GM21529 (cell line): ENCODE measurements at regions not wholly inside any gene's neighbourhood (a gene's known extent, or its start where the extent isn't known, plus 50 kb on each side); places are given as distances from the start of the nearest gene placed in this dataset.
"Not testable (repeated sequence)": the region's sequence is repeated elsewhere in the genome, so short reads cannot be mapped to it uniquely, and the experiment has no call there.

Experiments
- ATAC-seq: cut with Tn5 transposase; IDR thresholded peaks from one replicate; pipeline ENCODE4 v1.9.1; 2021; ENCODE audit not compliant: unreplicated experiment

GRCh38 chr13:30520571-30520970 lies 54.8 kb upstream of the HMGB1 start:
- ATAC-seq, result no peak

DNA sequence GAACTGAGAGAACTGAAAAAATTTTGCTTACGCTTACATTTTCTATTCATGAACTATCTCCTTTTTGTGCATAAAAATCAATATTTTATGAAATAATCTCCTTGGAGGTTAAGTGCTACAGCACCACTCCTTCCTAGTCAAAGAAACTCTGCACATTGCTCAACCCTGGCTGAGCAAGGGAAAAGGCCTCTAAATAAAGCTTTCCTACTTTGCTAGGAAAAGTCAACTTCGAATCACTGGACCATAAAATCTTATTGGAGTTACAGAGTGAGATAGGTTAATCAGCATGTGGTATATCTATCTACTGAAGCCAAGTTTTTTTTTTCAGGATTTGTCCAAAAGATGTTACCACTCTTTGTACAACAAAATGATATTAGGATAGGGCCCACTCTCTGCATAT lies 57.5 kb upstream of the HMGB1 start:
- no peak for ATAC-seq

DNA sequence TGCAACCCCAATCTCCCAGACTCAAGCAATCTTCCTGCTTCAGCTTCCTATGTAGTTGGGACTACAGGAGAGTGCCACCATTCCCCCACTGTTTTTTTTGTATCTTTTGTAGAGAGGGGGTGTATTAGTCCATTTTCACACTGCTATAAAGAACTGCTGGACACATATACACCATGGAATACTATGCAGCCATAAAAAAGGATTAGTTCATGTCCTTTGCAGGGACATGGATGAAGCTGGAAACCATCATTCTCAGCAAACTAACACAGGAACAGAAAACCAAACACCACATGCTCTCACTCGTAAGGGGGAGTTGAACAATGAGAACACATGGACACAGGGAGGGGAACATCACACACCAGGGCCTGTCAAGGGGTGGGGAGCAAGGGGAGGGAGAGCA lies 58.1 kb upstream of the HMGB1 start:
- not testable (repeated sequence) for ATAC-seq

DNA sequence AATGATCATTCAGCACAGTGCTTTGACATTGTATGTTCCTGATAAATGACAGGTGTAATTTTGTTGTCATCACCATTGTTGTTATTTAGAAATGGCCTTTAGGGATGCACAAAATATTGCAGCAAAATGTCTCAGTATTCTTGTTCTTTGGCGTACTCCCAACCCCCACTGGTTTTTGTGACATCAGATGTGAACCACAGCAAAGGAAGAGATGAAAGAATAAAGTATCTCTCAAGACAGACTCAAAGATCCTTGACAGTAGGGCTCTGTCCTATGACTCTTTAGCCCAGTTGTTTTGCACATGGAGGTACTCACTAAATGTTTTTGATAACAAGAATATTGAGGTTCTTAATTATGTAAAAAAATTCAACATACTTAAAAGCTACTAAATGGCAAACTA lies 59.5 kb upstream of the HMGB1 start:
- ATAC-seq, result not testable (repeated sequence)

DNA sequence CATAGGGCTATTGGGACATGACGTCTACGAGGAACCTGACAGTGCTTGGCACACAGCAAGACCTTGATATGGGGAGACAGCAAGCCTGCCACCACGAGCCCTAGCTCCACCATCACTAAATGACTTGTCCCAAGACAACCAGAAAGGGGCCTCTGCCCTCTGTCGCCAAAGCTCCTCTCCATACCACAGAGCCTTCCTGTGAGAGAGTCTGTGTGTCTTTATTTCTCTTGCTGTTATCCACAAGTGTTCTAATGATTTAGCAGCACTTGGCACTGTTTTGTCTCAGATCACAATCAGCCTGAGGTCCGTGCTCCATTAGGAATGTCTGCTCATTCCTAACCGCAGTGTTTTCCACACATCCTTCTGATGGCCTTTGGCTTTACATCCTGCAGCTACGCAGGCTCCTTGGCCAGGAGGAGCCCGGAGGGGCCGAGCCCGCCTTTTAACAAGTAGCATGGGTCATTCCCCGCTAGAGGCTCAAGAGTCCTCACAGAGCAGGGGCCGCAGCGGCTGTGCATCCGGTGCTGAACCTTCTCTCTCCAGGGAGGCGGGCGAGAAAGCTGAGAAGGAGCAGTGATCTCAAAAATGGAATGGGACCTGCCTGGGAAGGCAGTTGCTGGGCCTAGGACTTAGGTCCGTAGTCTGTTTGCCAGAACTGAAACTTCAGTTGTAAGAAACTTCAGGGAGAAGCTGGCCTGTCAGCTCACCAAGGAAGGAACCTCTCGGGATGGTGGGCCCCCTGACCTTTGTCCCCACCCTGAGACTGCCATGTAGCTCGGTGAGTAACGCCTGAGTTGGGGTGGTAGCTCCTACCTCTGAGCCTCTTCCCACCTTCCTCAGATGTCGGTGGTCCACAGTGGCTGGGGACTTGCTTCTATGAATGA lies 61.1 kb upstream of the HMGB1 start:
- no peak for ATAC-seq

GRCh38 chr13:30529085-30529834 lies 63.5 kb upstream of the HMGB1 start:
- peak; percentile 80 for ATAC-seq

GRCh38 chr13:30535046-30535445 lies 69.3 kb upstream of the HMGB1 start:
- ATAC-seq, result no peak

DNA sequence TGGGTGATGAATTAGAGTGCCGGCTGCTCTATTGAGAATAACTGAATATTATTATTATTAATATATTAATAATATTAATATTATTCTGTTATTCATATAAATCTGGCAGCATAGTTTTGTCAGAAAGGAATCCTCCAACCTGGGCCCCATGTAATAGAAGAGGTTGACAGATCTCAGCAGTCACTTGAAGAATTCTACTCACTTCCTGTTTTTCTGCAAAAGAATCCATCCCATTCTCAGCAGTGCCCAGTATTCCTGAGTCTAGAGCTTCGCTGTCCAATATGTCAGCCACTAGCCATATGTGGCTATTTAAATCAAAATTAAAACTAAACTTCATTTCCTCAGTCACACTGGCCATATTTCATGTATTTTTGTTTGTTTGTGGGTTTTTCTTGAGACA lies 72.4 kb upstream of the USPL1 start:
- ATAC-seq, result no peak

DNA sequence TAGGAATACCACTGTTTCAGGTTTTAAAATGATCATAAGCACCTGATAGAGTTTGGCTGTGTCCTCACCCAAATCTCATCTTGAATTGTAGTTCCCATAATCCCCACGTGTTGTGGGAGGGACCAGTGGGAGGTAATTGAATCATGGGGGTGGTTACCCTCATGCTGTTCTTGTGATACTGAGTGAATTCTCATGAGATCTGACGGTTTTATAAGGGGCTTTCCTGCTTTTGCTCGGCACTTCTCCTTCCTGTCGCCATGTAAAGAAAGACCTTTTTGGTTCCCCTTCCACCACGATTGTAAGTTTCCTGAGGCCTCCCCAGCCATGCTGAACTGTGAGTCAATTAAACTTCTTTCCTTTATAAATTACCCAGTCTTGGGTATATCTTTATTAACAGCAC lies 69.7 kb upstream of the USPL1 start:
- ATAC-seq, result not testable (repeated sequence)

DNA sequence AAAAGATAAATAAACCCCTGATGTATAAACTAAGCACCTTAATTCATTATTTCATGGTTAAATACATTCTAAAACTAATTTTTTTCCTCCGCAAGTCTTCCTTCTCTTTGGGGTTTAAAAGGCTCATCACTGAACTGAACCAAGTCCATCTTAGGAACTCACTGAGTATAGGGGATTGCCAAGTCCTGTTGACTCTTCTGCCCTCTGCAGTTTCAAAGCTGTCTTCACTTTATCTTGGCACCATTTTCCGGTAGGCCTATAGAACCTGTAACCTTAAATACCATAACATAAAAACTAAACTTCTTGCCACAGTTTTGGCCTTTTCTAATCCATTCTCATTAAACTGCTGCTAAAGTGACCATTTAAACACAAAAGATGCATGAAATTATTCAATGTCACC lies 66.5 kb upstream of the USPL1 start:
- ATAC-seq, result no peak

- ATAC-seq, result no peak
Measured at GRCh38 chr13:30552567-30552966, 65.2 kb upstream of the USPL1 start.

DNA sequence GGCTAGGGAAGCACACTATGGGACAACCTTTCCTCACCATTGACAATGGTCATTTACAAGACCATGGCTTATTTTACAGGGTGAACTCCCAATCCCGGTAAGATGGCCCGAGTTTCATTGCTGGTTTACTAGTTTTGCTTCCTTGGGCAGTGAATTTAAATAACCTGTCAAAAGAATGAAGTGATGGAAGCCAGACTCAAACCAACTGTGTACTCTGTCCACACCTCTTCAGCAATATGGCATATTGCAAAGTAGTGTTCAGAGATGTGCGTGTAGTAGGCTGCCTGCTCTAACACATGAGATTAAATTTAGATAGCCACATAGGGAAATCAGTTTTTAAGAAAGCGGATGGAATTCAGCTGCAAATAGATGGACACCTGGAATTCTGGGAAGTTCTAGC lies 58.4 kb upstream of the USPL1 start:
- no peak for ATAC-seq

- no peak for ATAC-seq
Measured at GRCh38 chr13:30560212-30560611, 57.5 kb upstream of the USPL1 start.

- ATAC-seq, result no peak
Measured at GRCh38 chr13:30561511-30561910, 56.2 kb upstream of the USPL1 start.

GRCh38 chr13:30564489-30564888 lies 53.2 kb upstream of the USPL1 start:
- ATAC-seq, result no peak

- ATAC-seq, result no peak
Measured at GRCh38 chr13:30565658-30566057, 52.1 kb upstream of the USPL1 start.

DNA sequence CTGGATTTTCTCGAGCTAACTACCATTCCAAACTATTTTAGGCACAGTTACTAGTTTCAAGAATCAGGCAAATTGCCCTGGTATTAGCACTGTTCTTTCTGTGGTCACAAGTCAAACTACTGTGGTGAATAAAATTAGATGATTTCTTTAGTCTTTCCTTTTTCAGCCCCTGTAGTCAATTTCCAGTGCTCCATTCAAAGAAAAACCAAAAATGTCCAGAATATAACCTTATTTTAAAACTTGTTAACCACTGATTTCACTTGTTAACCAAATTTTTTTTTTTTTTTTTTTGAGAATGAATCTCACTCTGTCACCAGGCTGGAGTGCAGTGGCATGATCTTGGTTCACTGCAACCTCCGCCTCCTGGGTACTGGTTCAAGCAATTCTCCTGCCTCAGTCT lies 50.6 kb upstream of the USPL1 start:
- ATAC-seq, result no peak
